ENCODE measurements at regions not wholly inside any gene's neighbourhood (a gene's known extent, or its start where the extent isn't known, plus 50 kb on each side); places are given as distances from the start of the nearest gene placed in this dataset.

DNA sequence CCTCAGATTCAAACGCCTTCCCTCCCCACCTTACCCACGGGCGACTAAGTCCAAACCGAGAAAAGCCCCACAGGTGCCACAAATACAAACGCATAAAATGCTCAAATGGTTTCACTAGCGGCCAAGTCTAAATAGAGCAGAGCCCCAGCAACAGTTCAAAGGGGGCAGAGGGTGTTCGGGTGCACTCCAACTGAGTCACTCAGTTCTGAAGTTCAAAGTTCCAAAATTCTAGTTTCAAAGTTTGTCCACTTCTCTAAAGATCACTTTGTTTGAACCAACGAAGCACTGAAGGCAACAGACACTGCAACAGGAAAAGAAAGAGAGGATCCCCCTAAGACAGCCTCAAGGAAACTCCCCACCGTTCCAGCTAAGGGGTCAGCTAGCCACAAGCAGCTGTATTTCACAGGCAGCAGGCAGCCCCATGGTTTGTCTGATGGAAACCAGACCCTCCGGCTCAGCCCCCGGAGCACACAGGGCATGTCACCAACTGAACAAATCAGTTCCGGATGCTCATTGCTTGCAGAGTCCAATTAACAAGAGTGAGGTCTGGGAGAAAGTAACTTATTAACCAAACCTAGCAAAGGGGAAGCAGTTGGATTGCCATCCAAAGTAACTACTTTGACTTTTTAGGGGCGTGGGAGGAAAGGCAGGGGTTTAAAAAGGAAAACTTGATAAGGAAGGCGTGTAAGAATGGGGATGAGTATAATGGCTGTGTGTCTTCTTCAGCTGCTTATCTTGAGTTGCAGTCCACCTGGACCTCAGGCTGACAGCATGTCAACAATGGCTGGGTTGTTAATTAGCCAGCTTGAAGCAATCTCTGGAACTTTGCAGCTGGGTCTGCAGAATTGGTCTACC lies 1423.9 kb upstream of the PRMT6 start:
- H3K9me3 Mint-ChIP-seq (ENCODE audit: insufficient read depth) = peaks cover 5% of the 10 kb centered on the region
- Histone ChIP-seq H3K27ac (ENCODE audit: low read length in 2 of 2) (no peak overlapping the region), H3K4me2 (replicated peaks; ENCODE audit: low read depth, low read length, poor library complexity, severe bottlenecking) (no peak overlapping the region), H3K4me1 (ENCODE audit: control insufficient read depth in 2 of 2, insufficient read depth in 2 of 2, low read length in 2 of 2) (no peaks in the 10 kb centered on the region), H3K4me3 (ENCODE audit: control extremely low read depth in 1 of 5, extremely low read depth in 1 of 5, insufficient read depth in 1 of 5, low read depth in 2 of 5, low read length in 4 of 5) (no peak overlapping the region), H4K20me1 (ENCODE audit: control insufficient read depth, insufficient read depth, low read length, poor library complexity, severe bottlenecking) (no peaks in the 10 kb centered on the region), H3K9ac (ENCODE audit: low read length) (no peak overlapping the region), H3K9me3 (ENCODE audit: control extremely low read depth in 1 of 3, control insufficient read depth in 2 of 3, insufficient read depth in 1 of 3, low read length in 2 of 3) (peaks cover 0 to 6% (median 0%) of the 10 kb centered on the region in 3 donors), H3K27me3 (replicated peaks in 1 of 4; ENCODE audit: control extremely low read depth in 1 of 4, control insufficient read depth in 3 of 4, insufficient read depth in 4 of 4, low read length in 3 of 4) (no peaks in the 10 kb centered on the region), H3K36me3 (replicated peaks in 1 of 2; ENCODE audit: control extremely low read depth in 1 of 2, control insufficient read depth in 1 of 2, extremely low read depth in 1 of 2, insufficient read depth in 2 of 2, low read length in 1 of 2) (no peaks in the 10 kb centered on the region), H3K79me2 (ENCODE audit: control insufficient read depth, insufficient read depth, low read length) (no peaks in the 10 kb centered on the region), H2AFZ (ENCODE audit: insufficient read depth, low read depth, low read length, poor library complexity, severe bottlenecking) (no peak overlapping the region)
- no peak overlapping the region for H3K4me3 Mint-ChIP-seq
- intact Hi-C loops (cut with micrococcal nuclease) = no loop called here
- ATAC-seq (ENCODE audit: low read depth) (no peak), DNase-seq (no peak)
- no peaks in the 10 kb centered on the region for H3K27me3 Mint-ChIP-seq
- TF ChIP-seq, protein P1, sequence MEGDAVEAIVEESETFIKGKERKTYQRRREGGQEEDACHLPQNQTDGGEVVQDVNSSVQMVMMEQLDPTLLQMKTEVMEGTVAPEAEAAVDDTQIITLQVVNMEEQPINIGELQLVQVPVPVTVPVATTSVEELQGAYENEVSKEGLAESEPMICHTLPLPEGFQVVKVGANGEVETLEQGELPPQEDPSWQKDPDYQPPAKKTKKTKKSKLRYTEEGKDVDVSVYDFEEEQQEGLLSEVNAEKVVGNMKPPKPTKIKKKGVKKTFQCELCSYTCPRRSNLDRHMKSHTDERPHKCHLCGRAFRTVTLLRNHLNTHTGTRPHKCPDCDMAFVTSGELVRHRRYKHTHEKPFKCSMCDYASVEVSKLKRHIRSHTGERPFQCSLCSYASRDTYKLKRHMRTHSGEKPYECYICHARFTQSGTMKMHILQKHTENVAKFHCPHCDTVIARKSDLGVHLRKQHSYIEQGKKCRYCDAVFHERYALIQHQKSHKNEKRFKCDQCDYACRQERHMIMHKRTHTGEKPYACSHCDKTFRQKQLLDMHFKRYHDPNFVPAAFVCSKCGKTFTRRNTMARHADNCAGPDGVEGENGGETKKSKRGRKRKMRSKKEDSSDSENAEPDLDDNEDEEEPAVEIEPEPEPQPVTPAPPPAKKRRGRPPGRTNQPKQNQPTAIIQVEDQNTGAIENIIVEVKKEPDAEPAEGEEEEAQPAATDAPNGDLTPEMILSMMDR (IDR thresholded peaks at IDR 0.05) = no peak
- no peak for TF ChIP-seq EZH2 (IDR thresholded peaks at IDR 0.05; ENCODE audit: borderline replicate concordance, insufficient read depth, low read depth, low read length, poor library complexity, severe bottlenecking)
- H3K27ac Mint-ChIP-seq = no peak overlapping the region
- CTCF ChIA-PET = no interaction called here
- POLR2A ChIA-PET = no interaction called here
- WGBS (ENCODE audit: insufficient coverage) = 85% methylated on average over 14 of the region's 14 CpGs
- no peaks in the 10 kb centered on the region for H3K4me1 Mint-ChIP-seq

DNA sequence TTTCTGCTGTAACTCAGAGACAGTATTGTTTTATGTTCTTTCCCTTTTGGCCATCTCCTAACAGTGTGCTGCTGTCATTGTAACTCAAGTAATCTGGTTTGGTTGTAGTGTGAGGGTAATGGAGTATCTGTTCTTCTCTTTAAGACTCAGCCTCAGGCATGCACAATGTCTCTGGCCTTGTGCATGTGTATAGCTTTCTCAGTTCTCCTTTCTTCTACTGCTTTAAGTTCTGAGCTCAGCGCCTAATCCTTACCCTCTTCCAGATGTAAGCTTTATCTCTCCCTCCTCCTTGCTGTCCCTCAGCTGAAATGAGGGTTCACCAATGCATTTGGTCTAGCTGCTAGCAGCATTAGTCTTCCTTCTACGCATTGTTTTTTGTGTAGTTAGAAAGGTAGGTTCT lies 1420.4 kb upstream of the PRMT6 start:
- ChIA-PET CTCF (no interaction called here), POLR2A (no interaction called here)
- H3K4me3 ChIP-seq (ENCODE audit: control extremely low read depth in 1 of 5, extremely low read depth in 1 of 5, insufficient read depth in 1 of 5, low read depth in 2 of 5, low read length in 4 of 5) = no peak overlapping the region
- TF ChIP-seq EZH2 (IDR thresholded peaks at IDR 0.05; ENCODE audit: borderline replicate concordance, insufficient read depth, low read depth, low read length, poor library complexity, severe bottlenecking) = no peak
- TF ChIP-seq, protein P1 (IDR thresholded peaks at IDR 0.05) = no peak
- Mint-ChIP-seq H3K9me3 (ENCODE audit: insufficient read depth) (peaks cover 3% of the 10 kb centered on the region), H3K27ac (no peak overlapping the region), H3K4me3 (no peak overlapping the region), H3K4me1 (no peaks in the 10 kb centered on the region), H3K27me3 (no peaks in the 10 kb centered on the region)
- no peak overlapping the region for H2AFZ ChIP-seq (ENCODE audit: insufficient read depth, low read depth, low read length, poor library complexity, severe bottlenecking)
- 83% methylated on average over 1 of the region's 2 CpGs for WGBS (ENCODE audit: insufficient coverage)
- H4K20me1 ChIP-seq (ENCODE audit: control insufficient read depth, insufficient read depth, low read length, poor library complexity, severe bottlenecking) = no peaks in the 10 kb centered on the region
- no peaks in the 10 kb centered on the region for H3K4me1 ChIP-seq (ENCODE audit: control insufficient read depth in 2 of 2, insufficient read depth in 2 of 2, low read length in 2 of 2)
- no peak overlapping the region for H3K27ac ChIP-seq (ENCODE audit: low read length in 2 of 2)
- no peaks in the 10 kb centered on the region for H3K27me3 ChIP-seq (replicated peaks in 1 of 4; ENCODE audit: control extremely low read depth in 1 of 4, control insufficient read depth in 3 of 4, insufficient read depth in 4 of 4, low read length in 3 of 4)
- no peak overlapping the region for H3K4me2 ChIP-seq (replicated peaks; ENCODE audit: low read depth, low read length, poor library complexity, severe bottlenecking)
- no peaks in the 10 kb centered on the region for H3K79me2 ChIP-seq (ENCODE audit: control insufficient read depth, insufficient read depth, low read length)
- intact Hi-C loops (cut with micrococcal nuclease) = no loop called here
- ATAC-seq (ENCODE audit: low read depth) (no peak), DNase-seq (no peak)
- no peak overlapping the region for H3K9ac ChIP-seq (ENCODE audit: low read length)
- H3K36me3 ChIP-seq (replicated peaks in 1 of 2; ENCODE audit: control extremely low read depth in 1 of 2, control insufficient read depth in 1 of 2, extremely low read depth in 1 of 2, insufficient read depth in 2 of 2, low read length in 1 of 2) = no peaks in the 10 kb centered on the region
- H3K9me3 ChIP-seq (ENCODE audit: control extremely low read depth in 1 of 3, control insufficient read depth in 2 of 3, insufficient read depth in 1 of 3, low read length in 2 of 3) = peaks cover 0 to 5% (median 0%) of the 10 kb centered on the region in 3 donors
